Keratinocyte (primary cell): ENCODE measurements at regions not wholly inside any gene's neighbourhood (a gene's known extent, or its start where the extent isn't known, plus 50 kb on each side); places are given as distances from the start of the nearest gene placed in this dataset.

Experiments
- CTCF ChIP-seq, 3 experiments: IDR thresholded peaks in 1 of 3; conservative IDR thresholded peaks in 1 of 3; optimal IDR thresholded peaks in 1 of 3; 2 replicates in 2 of 3; 3 replicates in 1 of 3; pipeline versions ENCODE3 to v1.5.1; 2011; ENCODE audit warnings: low read length in 3 of 3, mild to moderate bottlenecking in 3 of 3, moderate library complexity in 2 of 3, control low read depth in 1 of 3, inconsistent platforms in 1 of 3; ENCODE audit not compliant: insufficient read depth in 2 of 3; ENCODE audit errors: extremely low read depth in 1 of 3
- EZH2 ChIP-seq: IDR thresholded peaks from one replicate; pipeline ENCODE4 v1.6.1; 2012; ENCODE audit warnings: inconsistent platforms, mild to moderate bottlenecking, low read length, moderate library complexity

GRCh38 chr1:163656095-163656759 lies 334.5 kb downstream of the NUF2 start:
- TF ChIP-seq CTCF (optimal IDR thresholded peaks at IDR 0.05 in 1 of 3, IDR thresholded peaks at IDR 0.05 in 1 of 3, conservative IDR thresholded peaks at IDR 0.05 in 1 of 3; ENCODE audit: extremely low read depth in 1 of 3, insufficient read depth in 2 of 3, low read length in 3 of 3) (no peak), EZH2 (no peak)
